ENCODE measurements at regions not wholly inside any gene's neighbourhood (a gene's known extent, or its start where the extent isn't known, plus 50 kb on each side); places are given as distances from the start of the nearest gene placed in this dataset.

- TF ChIP-seq, protein P1, sequence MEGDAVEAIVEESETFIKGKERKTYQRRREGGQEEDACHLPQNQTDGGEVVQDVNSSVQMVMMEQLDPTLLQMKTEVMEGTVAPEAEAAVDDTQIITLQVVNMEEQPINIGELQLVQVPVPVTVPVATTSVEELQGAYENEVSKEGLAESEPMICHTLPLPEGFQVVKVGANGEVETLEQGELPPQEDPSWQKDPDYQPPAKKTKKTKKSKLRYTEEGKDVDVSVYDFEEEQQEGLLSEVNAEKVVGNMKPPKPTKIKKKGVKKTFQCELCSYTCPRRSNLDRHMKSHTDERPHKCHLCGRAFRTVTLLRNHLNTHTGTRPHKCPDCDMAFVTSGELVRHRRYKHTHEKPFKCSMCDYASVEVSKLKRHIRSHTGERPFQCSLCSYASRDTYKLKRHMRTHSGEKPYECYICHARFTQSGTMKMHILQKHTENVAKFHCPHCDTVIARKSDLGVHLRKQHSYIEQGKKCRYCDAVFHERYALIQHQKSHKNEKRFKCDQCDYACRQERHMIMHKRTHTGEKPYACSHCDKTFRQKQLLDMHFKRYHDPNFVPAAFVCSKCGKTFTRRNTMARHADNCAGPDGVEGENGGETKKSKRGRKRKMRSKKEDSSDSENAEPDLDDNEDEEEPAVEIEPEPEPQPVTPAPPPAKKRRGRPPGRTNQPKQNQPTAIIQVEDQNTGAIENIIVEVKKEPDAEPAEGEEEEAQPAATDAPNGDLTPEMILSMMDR (IDR thresholded peaks at IDR 0.05): no peak
- no peak for TF ChIP-seq EP300 (IDR thresholded peaks at IDR 0.05)
Measured at GRCh38 chr2:60376252-60376651, 177.2 kb downstream of the BCL11A start.
